ENCODE measurements at regions not wholly inside any gene's neighbourhood (a gene's known extent, or its start where the extent isn't known, plus 50 kb on each side); places are given as distances from the start of the nearest gene placed in this dataset.

GRCh38 chr18:63067939-63068338 is 251.6 kb downstream of the BCL2 start:
- dilution Hi-C loops (cut with HindIII; ENCODE audit: low sequenced_read_pairs, unreplicated experiment) (no loop called here), intact Hi-C loops (cut with micrococcal nuclease) (no loop called here), in situ Hi-C loops (cut with MboI; ENCODE audit: low sequenced_read_pairs) (no loop called here)
- TF ChIP-seq RFX5 (IDR thresholded peaks at IDR 0.05; ENCODE audit: low read depth, low read length) (no peak), POLR2A (IDR thresholded peaks at IDR 0.05; ENCODE audit: low read depth, low read length) (no peak), SMC3 (IDR thresholded peaks at IDR 0.05; ENCODE audit: low read depth, low read length) (no peak), MAZ (IDR thresholded peaks at IDR 0.05; ENCODE audit: borderline replicate concordance, low read depth, low read length) (no peak), RAD21 (IDR thresholded peaks at IDR 0.05; ENCODE audit: low read length) (no peak), FOS (IDR thresholded peaks at IDR 0.05; ENCODE audit: low read depth, low read length) (no peak), NFE2L2 (IDR thresholded peaks at IDR 0.05; ENCODE audit: low read depth, low read length) (no peak), CEBPB (IDR thresholded peaks at IDR 0.05; ENCODE audit: low read depth, low read length) (no peak), MAFK (IDR thresholded peaks at IDR 0.05; ENCODE audit: low read depth, low read length) (no peak), RCOR1 (IDR thresholded peaks at IDR 0.05; ENCODE audit: insufficient replicate concordance, low read length) (no peak)
- TF ChIP-seq, protein P1, sequence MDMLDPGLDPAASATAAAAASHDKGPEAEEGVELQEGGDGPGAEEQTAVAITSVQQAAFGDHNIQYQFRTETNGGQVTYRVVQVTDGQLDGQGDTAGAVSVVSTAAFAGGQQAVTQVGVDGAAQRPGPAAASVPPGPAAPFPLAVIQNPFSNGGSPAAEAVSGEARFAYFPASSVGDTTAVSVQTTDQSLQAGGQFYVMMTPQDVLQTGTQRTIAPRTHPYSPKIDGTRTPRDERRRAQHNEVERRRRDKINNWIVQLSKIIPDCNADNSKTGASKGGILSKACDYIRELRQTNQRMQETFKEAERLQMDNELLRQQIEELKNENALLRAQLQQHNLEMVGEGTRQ (IDR thresholded peaks at IDR 0.05; ENCODE audit: low read depth, low read length) = no peak
- TF ChIP-seq, protein P2, sequence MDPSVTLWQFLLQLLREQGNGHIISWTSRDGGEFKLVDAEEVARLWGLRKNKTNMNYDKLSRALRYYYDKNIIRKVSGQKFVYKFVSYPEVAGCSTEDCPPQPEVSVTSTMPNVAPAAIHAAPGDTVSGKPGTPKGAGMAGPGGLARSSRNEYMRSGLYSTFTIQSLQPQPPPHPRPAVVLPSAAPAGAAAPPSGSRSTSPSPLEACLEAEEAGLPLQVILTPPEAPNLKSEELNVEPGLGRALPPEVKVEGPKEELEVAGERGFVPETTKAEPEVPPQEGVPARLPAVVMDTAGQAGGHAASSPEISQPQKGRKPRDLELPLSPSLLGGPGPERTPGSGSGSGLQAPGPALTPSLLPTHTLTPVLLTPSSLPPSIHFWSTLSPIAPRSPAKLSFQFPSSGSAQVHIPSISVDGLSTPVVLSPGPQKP (IDR thresholded peaks at IDR 0.05; ENCODE audit: borderline replicate concordance, low read depth, low read length) = no peak
- no CpG with 5 or more reads among the region's 2 CpGs for WGBS, 2 experiments (ENCODE audit: extremely low coverage in 2 of 2, insufficient read length in 1 of 2)
- Histone ChIP-seq H3K36me3 (ENCODE audit: control insufficient read depth, insufficient read depth, low read length) (no peaks in the 10 kb centered on the region), H3K27me3 (ENCODE audit: control insufficient read depth, insufficient read depth, low read length) (peaks cover 8% of the 10 kb centered on the region), H4K20me1 (ENCODE audit: insufficient read depth, low read length) (no peaks in the 10 kb centered on the region), H3K23ac (ENCODE audit: low read depth, low read length) (no peak overlapping the region), H3K56ac (ENCODE audit: extremely low read depth, insufficient read depth, low read length) (no peak overlapping the region), H3K4me1 (ENCODE audit: control insufficient read depth, insufficient read depth, low read length) (no peaks in the 10 kb centered on the region), H3K14ac (replicated peaks; ENCODE audit: low read depth, low read length) (no peak overlapping the region), H4K5ac (ENCODE audit: low read depth, low read length) (no peak overlapping the region), H3K4me2 (ENCODE audit: low read depth, low read length) (no peak overlapping the region), H3K9me3 (ENCODE audit: control insufficient read depth, insufficient read depth, low read length) (no peaks in the 10 kb centered on the region), H3K4me3 (ENCODE audit: insufficient read depth, low read depth, low read length) (no peak overlapping the region), H2AFZ (replicated peaks; ENCODE audit: low read length, poor library complexity) (no peak overlapping the region), H4K91ac (ENCODE audit: insufficient read depth, low read depth, low read length) (no peak overlapping the region), H3K27ac (ENCODE audit: insufficient read depth, low read length) (no peak overlapping the region), H3K9ac (ENCODE audit: low read depth, low read length) (no peak overlapping the region), H3K4ac (ENCODE audit: low read depth, low read length) (no peak overlapping the region), H2BK15ac (ENCODE audit: low read depth, low read length) (no peak overlapping the region), H2AK5ac (ENCODE audit: low read depth, low read length) (no peak overlapping the region), H3K9me1 (ENCODE audit: insufficient read depth, low read length) (no peaks in the 10 kb centered on the region), H2BK120ac (ENCODE audit: low read depth, low read length) (no peak overlapping the region), H3K18ac (ENCODE audit: low read depth, low read length) (no peak overlapping the region), H3K79me1 (ENCODE audit: low read depth in 1 of 2, low read length in 2 of 2) (no peaks in the 10 kb centered on the region), H2AK9ac (replicated peaks; ENCODE audit: low read depth, low read length, poor library complexity) (no peak overlapping the region), H2BK5ac (ENCODE audit: low read depth, low read length, poor library complexity, severe bottlenecking) (no peak overlapping the region), H2BK20ac (ENCODE audit: low read depth, low read length) (no peak overlapping the region), H4K8ac (ENCODE audit: low read depth in 2 of 2, low read length in 2 of 2) (no peak overlapping the region)
- no peak for DNase-seq
- ChIA-PET POLR2A (ENCODE audit: unreplicated experiment) (no interaction called here), CTCF (no interaction called here)
- no peak for ATAC-seq (ENCODE audit: low read depth)
- BruUV-seq (replicated peaks) = no TSS peak
